Activated naive CD8-positive, alpha-beta T cell treated with anti-CD3 and anti-CD28 coated beads, Interleukin-2, amount 10 ng/mL, durations not matched to agents 7 days and 5 days (primary cell): ENCODE measurements at regions not wholly inside any gene's neighbourhood (a gene's known extent, or its start where the extent isn't known, plus 50 kb on each side); places are given as distances from the start of the nearest gene placed in this dataset.
"Not testable (repeated sequence)": the region's sequence is repeated elsewhere in the genome, so short reads cannot be mapped to it uniquely, and the experiment has no call there.

ENCODE experiments used
- ATAC-seq: fragments of 150-1000 bp; cut with Tn5 transposase; one replicate; pipeline ENCODE4 v1.10.0; 2021; ENCODE audit warnings: low read depth, moderate library complexity
- POLR2A ChIA-PET: fragments of 350-600 bp; sonication (Branson Sonifier 250); formaldehyde crosslinking; loops from one replicate; lab custom pipeline; 2021; ENCODE audit warnings: antibody characterized with exemption; lab: Charles Lee
- DNase-seq: peaks from one replicate; pipeline ENCODE4 v3.0.0; 2021
- H3K27ac Mint-ChIP-seq: one replicate; pipeline ENCODE4 v1.8.0; 2022; ENCODE audit warnings: mild to moderate bottlenecking, mixed read lengths
- H3K27me3 Mint-ChIP-seq: one replicate; pipeline ENCODE4 v1.8.0; 2022; ENCODE audit warnings: mild to moderate bottlenecking, moderate library complexity, mixed read lengths
- H3K36me3 Mint-ChIP-seq: one replicate; pipeline ENCODE4 v1.8.0; 2021; ENCODE audit warnings: mild to moderate bottlenecking, mixed read lengths
- H3K4me1 Mint-ChIP-seq: one replicate; pipeline ENCODE4 v1.8.0; 2021; ENCODE audit warnings: mixed read lengths
- H3K4me3 Mint-ChIP-seq: one replicate; pipeline ENCODE4 v1.8.0; 2022; ENCODE audit warnings: mild to moderate bottlenecking, moderate library complexity, mixed read lengths
- H3K9me3 Mint-ChIP-seq: one replicate; pipeline ENCODE4 v1.8.0; 2021; ENCODE audit warnings: mixed read lengths

DNA sequence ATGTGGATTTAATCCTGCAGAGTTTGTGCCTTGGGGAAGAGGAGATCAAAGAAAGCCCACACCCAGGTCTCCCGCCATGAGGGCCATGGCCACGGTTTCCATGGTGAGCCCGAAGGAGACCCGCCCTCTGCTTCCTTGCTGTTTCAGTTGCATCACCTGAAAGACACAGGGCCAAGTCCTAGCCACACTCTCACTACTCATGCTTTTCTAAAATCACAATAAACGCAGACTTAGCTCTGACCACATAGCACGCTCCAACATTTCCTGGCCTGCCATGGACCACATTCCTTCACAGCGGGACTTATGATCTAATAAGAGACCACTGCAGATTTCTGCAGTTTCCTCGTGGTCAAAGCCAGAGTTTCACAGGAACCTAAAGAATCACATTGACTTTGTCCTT lies 426.0 kb upstream of the NR3C2 start:
- Mint-ChIP-seq H3K27me3 (no peaks in the 10 kb centered on the region), H3K4me3 (no peak overlapping the region), H3K9me3 (no peaks in the 10 kb centered on the region), H3K4me1 (no peaks in the 10 kb centered on the region), H3K27ac (no peak overlapping the region), H3K36me3 (no peaks in the 10 kb centered on the region)
- DNase-seq (no peak), ATAC-seq (no peak)
- POLR2A ChIA-PET, result no interaction called here

DNA sequence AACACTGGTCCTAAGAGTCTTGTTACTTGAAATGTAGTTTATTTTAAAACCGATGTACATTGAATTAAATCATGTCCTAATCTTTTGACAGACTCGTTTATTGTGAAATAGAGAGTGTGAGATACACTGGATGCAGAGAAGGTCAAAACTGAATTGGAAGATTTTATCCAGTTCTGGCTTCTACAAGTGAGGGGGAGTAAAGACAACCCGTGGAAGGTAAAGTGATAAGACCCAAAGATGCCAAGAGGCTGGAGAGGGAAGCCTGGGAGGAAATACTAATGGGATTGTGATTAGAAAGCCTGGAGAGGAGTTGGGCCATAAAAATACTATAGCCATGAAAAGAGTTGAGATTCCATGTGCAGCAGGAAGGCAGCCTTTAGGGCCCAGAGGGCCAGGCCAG lies 424.5 kb upstream of the NR3C2 start:
- no peaks in the 10 kb centered on the region for H3K9me3 Mint-ChIP-seq
- H3K36me3 Mint-ChIP-seq, result no peaks in the 10 kb centered on the region
- no peaks in the 10 kb centered on the region for H3K4me1 Mint-ChIP-seq
- DNase-seq, result no peak
- H3K27ac Mint-ChIP-seq, result no peak overlapping the region
- H3K4me3 Mint-ChIP-seq, result no peak overlapping the region
- no peak for ATAC-seq
- POLR2A ChIA-PET, result no interaction called here
- no peaks in the 10 kb centered on the region for H3K27me3 Mint-ChIP-seq

DNA sequence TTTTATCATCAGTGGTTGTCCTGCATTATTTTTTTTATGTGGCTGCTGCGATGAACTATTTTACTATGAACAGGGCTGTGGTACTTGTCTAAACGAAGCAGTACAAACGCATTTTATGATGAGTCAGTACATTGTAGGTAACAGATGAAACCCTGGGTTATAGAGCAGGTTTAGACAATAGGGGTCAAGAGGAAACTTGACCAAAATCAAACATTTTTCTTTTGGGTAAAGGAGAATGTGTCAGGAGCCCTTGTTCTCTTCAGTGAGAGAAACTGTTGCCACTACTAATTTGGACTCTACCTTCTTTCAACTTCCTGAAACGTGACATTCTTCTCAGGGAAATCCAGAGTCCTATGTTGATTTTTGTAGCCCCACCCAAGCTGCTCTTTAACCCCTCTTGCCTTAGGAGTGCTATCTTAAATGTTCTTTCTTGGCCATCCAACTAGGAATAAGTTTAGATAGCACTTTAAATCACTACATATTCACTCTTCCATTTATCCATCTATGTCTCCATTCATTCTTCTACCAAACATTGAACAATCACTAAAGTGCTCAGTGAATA lies 415.8 kb upstream of the NR3C2 start:
- Mint-ChIP-seq H3K27me3 (no peaks in the 10 kb centered on the region), H3K9me3 (peaks cover 3% of the 10 kb centered on the region), H3K36me3 (no peaks in the 10 kb centered on the region), H3K4me1 (no peaks in the 10 kb centered on the region), H3K4me3 (no peak overlapping the region), H3K27ac (no peak overlapping the region)
- DNase-seq, result no peak
- ATAC-seq, result no peak
- POLR2A ChIA-PET, result no interaction called here

DNA sequence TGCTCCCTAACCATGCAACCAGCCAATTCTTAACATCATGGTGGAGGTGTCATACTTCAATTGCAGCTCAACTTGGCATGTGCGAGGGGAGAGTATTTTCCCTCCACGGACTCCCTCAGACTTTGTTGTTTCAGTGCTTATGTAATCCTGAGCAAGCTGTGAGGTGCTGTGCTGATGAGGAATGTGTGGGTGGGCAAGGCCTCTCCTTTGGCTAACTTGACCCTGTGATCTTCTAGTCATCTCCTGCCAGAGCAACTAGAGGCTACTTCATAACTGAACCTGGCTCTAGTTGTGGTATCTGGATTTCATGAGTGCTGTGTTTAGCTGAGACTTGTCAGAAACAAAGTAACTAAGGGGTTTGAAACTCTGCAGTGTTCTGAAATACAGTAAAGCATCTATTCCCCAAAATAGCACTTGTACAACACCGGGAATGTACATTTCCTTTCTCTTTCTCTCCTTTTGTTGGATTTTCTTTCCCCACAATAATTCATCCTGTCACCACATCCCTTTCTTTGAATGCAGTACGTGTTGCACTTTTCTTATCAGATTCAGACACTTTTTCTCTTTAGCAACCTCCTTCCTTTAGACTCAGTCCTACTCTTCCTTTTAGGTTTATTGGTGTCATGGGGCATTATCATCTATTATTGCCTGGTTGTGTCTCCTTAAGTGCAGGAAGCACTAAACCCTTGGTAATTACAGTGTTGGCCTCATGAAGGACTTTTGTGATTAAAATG lies 415.2 kb upstream of the NR3C2 start:
- no peak overlapping the region for H3K4me3 Mint-ChIP-seq
- ATAC-seq, result no peak
- no peaks in the 10 kb centered on the region for H3K27me3 Mint-ChIP-seq
- POLR2A ChIA-PET, result no interaction called here
- no peak overlapping the region for H3K27ac Mint-ChIP-seq
- H3K4me1 Mint-ChIP-seq, result no peaks in the 10 kb centered on the region
- H3K9me3 Mint-ChIP-seq, result peaks cover 3% of the 10 kb centered on the region
- no peak for DNase-seq
- no peaks in the 10 kb centered on the region for H3K36me3 Mint-ChIP-seq

DNA sequence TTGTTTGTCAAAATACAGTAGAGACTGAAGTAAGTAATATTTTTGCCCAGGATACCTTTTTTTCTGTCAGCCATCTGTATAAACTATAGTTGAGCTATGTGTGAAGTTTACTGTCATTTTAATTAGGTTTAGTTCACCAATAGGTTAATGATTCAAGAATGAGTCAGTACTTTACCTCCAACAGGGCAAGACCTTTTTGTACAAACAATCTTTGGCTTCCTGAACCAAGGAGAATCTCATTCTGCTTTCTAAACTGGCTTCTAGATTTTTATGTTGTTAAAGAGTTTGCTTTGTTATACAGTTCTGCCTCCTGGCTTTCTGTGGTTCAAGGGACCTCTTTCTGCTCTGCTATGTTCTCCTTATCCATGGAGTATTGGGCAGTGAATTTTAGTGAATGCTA lies 412.0 kb upstream of the NR3C2 start:
- H3K27ac Mint-ChIP-seq, result no peak overlapping the region
- DNase-seq (no peak), ATAC-seq (no peak)
- peaks cover 3% of the 10 kb centered on the region for H3K9me3 Mint-ChIP-seq
- POLR2A ChIA-PET, result no interaction called here
- H3K36me3 Mint-ChIP-seq, result no peaks in the 10 kb centered on the region
- H3K4me3 Mint-ChIP-seq, result no peak overlapping the region
- H3K4me1 Mint-ChIP-seq, result no peaks in the 10 kb centered on the region
- no peaks in the 10 kb centered on the region for H3K27me3 Mint-ChIP-seq

DNA sequence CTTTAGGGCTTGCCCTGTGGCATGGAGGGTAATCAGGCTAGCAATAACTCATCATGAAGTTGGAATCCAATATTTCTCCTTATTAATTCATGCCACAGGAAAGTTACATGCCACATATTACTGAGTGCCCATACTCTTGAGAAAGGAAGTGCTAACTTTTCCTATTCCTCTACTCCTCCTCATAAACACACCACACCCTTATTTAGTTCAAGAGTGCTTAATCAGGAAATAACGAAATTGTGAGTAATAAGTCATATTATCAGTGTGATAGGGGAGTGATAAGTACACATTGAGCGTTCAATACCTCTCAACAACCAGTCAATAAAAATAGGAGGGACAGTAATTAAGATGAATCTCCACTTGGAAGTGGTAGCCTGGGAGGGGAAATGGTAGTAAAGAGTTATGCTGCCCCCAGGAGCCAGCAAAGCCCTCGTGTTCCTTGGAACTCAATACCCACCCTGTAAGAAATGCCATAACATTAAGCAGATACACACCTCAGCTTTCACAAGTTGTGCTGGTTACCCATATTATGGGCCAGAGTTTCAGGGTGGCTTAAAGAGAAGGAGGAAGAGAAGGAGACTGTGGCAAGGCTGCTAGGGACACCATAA lies 410.0 kb upstream of the NR3C2 start:
- Mint-ChIP-seq H3K36me3 (no peaks in the 10 kb centered on the region), H3K9me3 (peaks cover 3% of the 10 kb centered on the region), H3K27ac (no peak overlapping the region), H3K27me3 (no peaks in the 10 kb centered on the region), H3K4me1 (no peaks in the 10 kb centered on the region), H3K4me3 (no peak overlapping the region)
- ATAC-seq, result no peak
- POLR2A ChIA-PET, result no interaction called here
- DNase-seq, result no peak

DNA sequence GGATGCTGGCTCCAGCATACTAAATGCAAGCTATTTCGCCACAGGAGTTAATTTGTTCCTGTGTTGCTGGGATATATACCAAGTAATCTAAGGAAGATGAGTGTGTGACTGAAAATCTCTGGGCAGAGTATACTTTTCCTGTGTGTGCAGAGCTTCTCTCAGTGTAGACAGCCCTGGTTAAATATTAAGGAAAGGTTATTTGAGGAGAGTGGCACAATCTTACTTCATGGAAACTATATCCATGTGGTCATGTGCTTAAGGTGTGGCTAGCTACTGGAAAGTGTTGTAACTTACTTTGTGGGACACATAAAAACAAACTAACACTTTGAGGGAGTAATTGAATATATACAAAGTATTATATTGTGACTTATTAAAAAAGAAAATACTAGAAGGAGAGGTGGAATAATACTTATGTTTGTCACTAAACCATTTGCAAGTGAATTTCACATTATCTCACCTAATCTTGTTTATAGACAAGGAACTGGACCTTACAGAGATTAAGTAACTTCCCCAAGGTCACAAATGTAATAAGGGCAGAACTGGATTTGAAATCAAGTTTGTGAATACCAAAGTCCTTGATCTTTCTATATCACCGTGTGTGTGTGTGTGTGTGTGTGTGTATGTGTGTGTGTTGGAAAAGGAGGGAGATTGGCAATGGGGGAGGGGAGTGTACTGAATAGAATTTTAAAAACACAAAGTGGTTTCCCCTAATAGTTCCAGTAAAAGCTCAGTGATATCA lies 408.2 kb upstream of the NR3C2 start:
- no peak overlapping the region for H3K27ac Mint-ChIP-seq
- H3K9me3 Mint-ChIP-seq, result no peaks in the 10 kb centered on the region
- no peaks in the 10 kb centered on the region for H3K4me1 Mint-ChIP-seq
- DNase-seq, result no peak
- H3K36me3 Mint-ChIP-seq, result no peaks in the 10 kb centered on the region
- H3K4me3 Mint-ChIP-seq, result no peak overlapping the region
- no peaks in the 10 kb centered on the region for H3K27me3 Mint-ChIP-seq
- no peak for ATAC-seq
- POLR2A ChIA-PET, result no interaction called here

DNA sequence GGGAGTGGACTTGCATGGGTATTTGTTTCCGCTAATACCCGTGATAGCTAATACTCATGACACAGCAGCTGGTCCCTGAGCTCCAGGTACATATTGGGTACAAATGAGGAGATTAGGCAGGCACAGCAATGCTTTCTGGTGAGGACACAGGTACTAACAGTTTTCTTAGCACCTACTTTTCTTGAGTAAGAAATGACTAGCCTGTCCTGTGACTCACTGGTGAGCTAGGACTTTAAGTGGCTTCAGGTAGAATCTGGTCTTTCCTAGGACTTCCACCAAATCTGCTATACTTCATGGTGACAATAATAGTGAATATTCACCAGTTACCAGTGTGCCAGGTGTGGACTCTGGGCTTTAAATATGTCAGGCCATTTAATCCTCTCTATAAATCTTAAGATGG lies 407.4 kb upstream of the NR3C2 start:
- H3K27ac Mint-ChIP-seq, result no peak overlapping the region
- POLR2A ChIA-PET, result no interaction called here
- no peak for DNase-seq
- H3K27me3 Mint-ChIP-seq, result no peaks in the 10 kb centered on the region
- no peaks in the 10 kb centered on the region for H3K9me3 Mint-ChIP-seq
- H3K4me1 Mint-ChIP-seq, result no peaks in the 10 kb centered on the region
- H3K4me3 Mint-ChIP-seq, result no peak overlapping the region
- H3K36me3 Mint-ChIP-seq, result no peaks in the 10 kb centered on the region
- no peak for ATAC-seq

DNA sequence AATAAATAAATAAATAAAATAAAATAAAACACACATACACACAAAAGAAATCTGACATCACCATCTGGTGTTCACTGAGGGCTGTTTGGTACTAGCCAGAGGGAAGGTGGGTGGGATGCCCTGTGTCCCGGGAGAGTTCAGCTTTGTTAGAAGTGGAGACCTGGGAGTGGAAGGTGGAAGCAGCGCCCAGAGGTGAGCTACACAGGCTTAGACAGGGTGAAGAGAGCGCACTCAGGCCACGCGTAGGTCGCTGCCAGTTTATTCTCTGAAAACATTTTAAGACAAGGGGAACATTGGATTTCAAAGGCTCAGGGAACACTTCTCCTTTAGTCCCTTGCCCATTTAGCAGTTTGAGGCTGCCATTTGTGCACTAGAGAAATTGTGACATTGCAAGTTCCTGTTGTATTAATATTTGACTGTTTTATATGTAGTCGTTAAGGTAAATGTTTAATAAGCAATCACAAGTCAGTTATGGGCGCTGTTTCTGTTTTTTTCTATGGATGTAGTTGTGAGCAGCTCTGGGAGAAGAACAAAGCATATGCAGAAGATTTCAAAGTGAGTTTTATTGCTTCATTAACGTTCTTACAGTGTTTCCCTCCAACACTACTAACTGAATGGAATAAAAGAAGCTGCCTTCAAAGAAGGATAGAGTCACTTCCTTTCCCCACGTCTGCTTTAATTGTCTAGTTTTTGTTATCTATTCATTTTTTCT lies 405.5 kb upstream of the NR3C2 start:
- Mint-ChIP-seq H3K27me3 (no peaks in the 10 kb centered on the region), H3K36me3 (no peaks in the 10 kb centered on the region), H3K9me3 (no peaks in the 10 kb centered on the region), H3K27ac (no peak overlapping the region), H3K4me3 (no peak overlapping the region), H3K4me1 (no peaks in the 10 kb centered on the region)
- POLR2A ChIA-PET, result no interaction called here
- ATAC-seq (no peak), DNase-seq (no peak)

DNA sequence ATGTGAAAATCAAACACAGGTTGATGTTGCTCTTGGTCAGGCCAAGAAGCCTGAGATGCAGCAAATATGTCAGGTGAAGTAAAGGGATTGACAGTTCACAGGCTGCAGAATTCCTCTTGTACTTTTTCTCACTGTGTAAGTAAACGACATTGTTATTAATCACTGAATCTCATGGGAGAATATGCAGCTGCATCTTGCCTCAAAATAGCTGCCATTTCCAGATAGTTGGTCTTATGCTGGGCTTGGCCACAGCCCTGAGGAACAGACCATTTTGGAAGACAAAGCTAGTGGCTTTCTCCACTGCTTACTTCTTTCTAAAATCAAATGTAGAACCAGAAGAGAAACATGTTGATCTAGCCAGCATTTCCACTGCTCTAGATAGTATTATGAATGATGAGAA lies 403.4 kb upstream of the NR3C2 start:
- Mint-ChIP-seq H3K27ac (no peak overlapping the region), H3K4me3 (no peak overlapping the region), H3K4me1 (no peaks in the 10 kb centered on the region), H3K9me3 (no peaks in the 10 kb centered on the region), H3K27me3 (peaks cover 2% of the 10 kb centered on the region), H3K36me3 (no peaks in the 10 kb centered on the region)
- no peak for DNase-seq
- POLR2A ChIA-PET, result no interaction called here
- ATAC-seq, result no peak

DNA sequence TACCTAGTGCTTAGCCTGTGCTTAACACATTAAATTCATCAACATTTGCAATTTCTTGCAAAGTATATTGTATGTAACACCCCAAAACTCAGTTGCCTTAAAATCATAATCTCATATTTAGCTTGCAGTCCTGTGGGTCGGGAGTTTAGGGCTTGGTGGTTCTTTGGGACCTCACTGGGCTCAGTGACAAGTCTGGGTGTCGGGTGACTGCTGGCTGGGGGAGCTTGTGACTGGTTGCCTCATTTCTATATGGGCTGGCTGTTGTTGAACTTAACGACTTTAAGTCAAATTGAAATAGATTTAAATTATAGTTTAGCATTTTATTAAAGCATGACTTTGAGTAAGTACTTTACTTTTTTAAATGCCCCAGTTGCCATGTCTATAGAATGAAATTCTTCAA lies 401.4 kb upstream of the NR3C2 start:
- POLR2A ChIA-PET, result no interaction called here
- Mint-ChIP-seq H3K27ac (no peak overlapping the region), H3K9me3 (no peaks in the 10 kb centered on the region), H3K27me3 (peaks cover 2% of the 10 kb centered on the region), H3K4me3 (no peak overlapping the region), H3K4me1 (no peaks in the 10 kb centered on the region), H3K36me3 (no peaks in the 10 kb centered on the region)
- DNase-seq, result no peak
- no peak for ATAC-seq

DNA sequence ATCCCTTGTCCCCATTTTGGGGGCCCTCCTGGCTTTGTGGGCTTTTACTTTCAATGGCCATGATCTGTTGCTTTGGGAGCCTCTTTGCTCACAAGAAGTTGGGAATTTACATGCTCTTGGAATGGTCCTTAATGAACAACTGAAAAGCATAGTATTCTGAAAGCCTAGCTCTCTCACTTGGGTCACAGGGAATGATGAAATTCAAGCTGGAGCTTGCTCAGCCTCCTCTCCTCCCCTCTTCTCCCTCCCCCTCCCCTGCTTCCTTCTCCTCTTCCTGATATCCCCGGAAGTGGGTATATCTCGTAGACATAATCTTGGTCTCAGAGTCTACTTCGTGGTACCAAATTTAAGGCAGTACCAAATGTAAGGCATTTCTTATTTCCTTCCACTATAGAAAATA lies 400.6 kb upstream of the NR3C2 start:
- DNase-seq (no peak), ATAC-seq (no peak)
- Mint-ChIP-seq H3K4me1 (no peaks in the 10 kb centered on the region), H3K4me3 (no peak overlapping the region), H3K27ac (no peak overlapping the region), H3K27me3 (peaks cover 2% of the 10 kb centered on the region), H3K9me3 (no peaks in the 10 kb centered on the region), H3K36me3 (no peaks in the 10 kb centered on the region)
- POLR2A ChIA-PET, result no interaction called here

DNA sequence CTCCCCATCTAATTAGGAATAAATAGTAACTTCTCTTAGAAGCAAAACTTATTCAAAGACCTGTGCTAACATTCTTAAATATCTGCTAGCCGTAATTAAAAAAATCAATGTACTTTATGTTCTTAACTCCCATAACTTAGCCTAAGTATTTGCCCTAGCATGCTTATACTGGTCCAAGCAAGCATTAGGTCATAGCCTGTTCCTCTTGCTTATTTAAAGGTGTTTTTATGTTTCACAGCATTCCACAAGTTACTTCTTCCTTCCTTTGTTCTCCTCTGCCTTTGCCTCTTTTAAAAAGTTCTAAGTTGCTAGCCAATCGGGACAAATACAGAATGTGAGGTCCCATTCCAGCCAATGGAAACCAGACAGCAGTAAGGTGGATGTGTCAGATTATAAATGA lies 395.4 kb upstream of the NR3C2 start:
- POLR2A ChIA-PET, result not testable (repeated sequence)

More for the DNA sequence above, 395.4 kb upstream of the NR3C2 start:
- ATAC-seq, H3K9me3 Mint-ChIP-seq, H3K36me3 Mint-ChIP-seq, DNase-seq, H3K27ac Mint-ChIP-seq, H3K27me3 Mint-ChIP-seq, H3K4me3 Mint-ChIP-seq, H3K4me1 Mint-ChIP-seq: not testable (repeated sequence)
